GM12872 (cell line): ENCODE measurements at regions not wholly inside any gene's neighbourhood (a gene's known extent, or its start where the extent isn't known, plus 50 kb on each side); places are given as distances from the start of the nearest gene placed in this dataset.

Source experiments
- CTCF ChIP-seq: IDR thresholded peaks from 3 replicates; pipeline ENCODE4 v1.5.1; 2011; ENCODE audit warnings: low read depth, mild to moderate bottlenecking, low read length, moderate library complexity; ENCODE audit not compliant: insufficient read depth

GRCh38 chr16:86215979-86216585, 294.2 kb upstream of the FOXF1 start:
- no peak for TF ChIP-seq CTCF

GRCh38 chr16:86216591-86216990, 293.7 kb upstream of the FOXF1 start:
- no peak for TF ChIP-seq CTCF

GRCh38 chr16:86217001-86217890, 293.1 kb upstream of the FOXF1 start:
- no peak for TF ChIP-seq CTCF

- TF ChIP-seq CTCF, result no peak
Observed at GRCh38 chr16:86217891-86218270, 292.4 kb upstream of the FOXF1 start.

GRCh38 chr16:86218479-86219170, 291.7 kb upstream of the FOXF1 start:
- no peak for TF ChIP-seq CTCF

- TF ChIP-seq CTCF, result no peak
Observed at GRCh38 chr16:86219655-86220445, 290.5 kb upstream of the FOXF1 start.

GRCh38 chr16:86220561-86220960, 289.8 kb upstream of the FOXF1 start:
- no peak for TF ChIP-seq CTCF
